Renal cortex interstitium (tissue), 11 donors: ENCODE measurements at regions not wholly inside any gene's neighbourhood (a gene's known extent, or its start where the extent isn't known, plus 50 kb on each side); places are given as distances from the start of the nearest gene placed in this dataset.

Experiments used
- DNase-seq, 11 donors: peaks; one replicate each; pipeline ENCODE4 v3.0.0-alpha.2; 2013; ENCODE audit warnings: low read depth in 9 of 11, low spot score in 4 of 11; ENCODE audit errors: extremely low read depth in 1 of 11

DNA sequence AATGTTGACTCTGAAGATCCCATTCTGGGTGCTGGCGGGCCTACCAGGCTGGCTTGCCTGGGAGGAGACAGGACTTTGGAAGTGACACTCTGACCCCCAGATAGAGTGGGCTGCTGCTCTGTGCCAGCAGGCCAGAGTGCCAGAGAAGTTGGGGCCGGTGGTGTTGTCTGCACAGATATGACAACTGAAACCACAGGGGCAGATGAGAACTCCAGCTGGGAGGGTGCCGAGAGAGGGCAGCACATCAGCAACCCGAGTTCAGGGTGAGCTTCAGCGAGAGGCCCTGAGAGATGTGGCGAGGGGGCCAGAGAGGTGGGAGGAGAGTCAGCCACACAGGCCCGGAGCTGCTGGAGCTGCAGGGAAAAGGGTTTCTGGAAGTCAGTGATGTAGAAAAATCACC, 193.2 kb upstream of the MGMT start:
- no peak for DNase-seq

DNA sequence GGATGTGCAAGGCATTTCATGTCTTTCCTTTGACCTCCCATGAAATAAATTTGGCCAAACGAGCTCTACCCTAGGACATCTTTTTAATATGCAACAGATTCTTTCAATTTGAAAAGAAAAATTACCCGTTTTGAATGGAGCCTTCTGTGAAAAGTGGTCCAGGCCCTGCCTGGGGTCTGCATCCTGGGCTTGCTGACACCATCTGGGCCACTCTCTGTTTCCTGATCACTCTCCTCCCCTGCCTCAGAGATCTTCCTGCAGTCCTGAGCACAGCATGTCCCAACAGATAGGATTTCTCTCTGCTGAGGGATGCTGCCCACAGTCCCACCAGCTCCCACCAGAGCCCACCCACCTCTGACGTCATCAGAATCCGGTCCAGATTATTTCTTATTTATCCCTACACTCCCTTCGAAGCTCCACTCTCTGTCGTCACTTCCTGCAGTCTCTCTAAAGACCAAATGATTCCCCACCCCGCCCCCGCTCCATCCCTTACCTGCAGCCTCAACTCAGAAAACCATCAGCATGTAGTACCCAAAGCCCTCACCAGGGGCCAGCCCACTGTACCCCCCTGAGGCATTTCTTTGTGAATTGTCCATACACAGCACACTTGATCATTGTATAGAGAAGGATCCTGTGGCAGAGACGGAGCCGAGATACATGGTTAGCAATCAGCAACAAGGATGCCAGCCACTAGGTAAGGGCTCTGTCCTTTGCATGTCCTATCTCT, 192.1 kb upstream of the MGMT start:
- no peak for DNase-seq

DNA sequence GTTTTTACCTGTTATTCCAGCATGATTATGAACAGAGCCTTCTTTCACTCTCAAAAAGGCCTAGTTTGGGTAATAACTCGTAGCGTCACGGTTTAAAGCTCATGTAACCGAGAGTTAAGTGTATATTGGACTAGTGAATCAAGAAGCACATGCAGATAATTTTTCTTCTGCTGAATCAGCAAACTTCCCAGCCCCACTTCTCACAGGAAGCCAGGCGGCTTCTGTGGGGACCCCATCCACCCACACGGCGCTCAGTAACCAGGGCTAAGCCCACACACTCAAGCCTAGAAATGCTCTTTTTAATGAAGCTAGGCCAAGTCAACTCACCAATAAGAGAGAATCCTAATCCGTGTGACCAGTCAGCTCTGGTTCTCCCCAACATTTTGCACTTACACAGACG, 191.2 kb upstream of the MGMT start:
- DNase-seq: no peak

DNA sequence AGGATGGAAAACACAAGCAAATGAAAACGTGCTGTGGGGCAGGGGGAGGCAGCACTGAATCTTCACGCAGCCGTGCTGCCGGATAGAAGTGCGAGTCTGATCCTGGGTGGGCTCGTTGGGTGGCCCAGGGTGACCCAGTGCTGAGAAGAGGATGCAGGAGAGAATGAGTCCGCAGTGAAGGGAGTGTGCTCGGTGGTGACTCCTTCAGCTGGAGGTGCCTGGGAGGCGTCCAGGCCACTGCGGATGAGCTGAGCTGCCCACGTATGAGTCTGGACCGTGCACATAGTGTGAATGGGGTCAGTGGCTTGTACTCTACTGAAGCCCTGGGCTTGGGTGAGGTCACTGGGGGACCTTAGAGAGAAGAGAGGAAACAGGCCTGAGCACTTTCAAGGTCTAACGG, 190.0 kb upstream of the MGMT start:
- DNase-seq: no peak

DNA sequence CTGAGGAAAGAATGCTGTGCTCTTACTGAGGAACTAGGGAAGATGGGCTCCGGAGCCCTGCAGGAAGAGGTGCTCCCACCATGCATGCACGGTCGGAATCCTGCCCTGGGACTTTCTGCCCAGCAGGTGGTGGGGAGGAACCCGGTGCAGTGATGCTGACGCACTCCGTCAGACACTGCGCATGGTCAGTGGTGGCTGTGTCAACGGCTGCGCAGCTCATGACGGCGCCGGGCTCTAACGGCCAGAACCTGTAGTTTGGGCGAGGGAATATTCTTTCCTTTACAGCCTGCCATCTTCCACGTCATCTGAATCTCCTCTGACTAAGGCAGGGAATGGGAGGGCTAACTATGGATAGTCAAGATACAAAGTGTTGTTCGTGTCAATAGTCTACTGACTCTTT, 189.2 kb upstream of the MGMT start:
- no peak for DNase-seq

DNA sequence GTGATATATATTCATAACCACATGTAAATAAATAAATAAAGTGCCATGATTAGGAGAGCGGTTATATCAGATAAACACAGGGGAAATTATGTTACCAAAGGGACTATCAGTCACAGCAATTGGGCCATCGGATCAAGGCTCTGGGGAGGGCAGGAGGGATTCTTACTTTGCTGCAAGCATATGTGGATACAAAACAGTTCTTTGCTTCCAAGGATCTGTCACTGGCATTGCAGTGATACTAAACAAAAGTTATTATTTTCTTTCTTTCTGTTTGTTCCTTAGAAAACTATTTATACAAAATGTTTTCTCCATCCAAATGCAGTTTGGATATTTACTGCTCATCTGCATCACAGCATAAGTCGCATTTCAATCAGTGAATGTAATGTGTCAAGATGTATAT, 188.4 kb upstream of the MGMT start:
- no peak for DNase-seq

DNA sequence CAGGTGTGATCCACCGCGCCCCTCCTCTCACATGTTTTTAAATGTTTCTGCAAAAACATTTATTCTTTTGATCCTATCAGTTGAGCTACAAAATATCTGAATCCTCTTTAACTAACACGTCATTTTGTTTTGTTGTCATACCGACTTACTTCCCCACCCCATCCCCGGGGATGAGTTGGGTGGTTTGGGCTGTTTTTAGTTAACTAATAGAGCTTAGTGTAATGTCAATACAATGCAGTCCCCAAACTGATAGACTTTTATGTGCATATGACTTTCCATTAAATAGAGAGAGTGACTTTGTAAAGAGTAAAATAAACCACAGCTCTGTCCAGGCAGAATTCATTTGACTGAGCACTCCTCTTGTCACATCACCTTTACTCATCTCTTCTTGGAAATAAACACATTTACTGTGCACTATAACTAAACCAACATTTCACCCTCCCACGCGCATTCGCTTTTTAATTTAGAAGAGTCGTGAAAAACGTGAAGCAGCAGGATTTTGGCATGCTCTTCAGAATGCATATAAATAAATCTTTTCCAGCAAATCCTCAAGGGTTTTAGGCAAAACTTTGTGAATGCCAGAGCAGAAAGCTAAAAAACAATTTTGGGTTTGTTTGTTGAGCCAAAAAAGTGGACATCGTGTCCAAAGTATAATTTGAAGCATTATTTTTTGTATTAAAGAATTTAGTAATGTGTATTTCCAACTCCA, 187.4 kb upstream of the MGMT start:
- DNase-seq: no peak

DNA sequence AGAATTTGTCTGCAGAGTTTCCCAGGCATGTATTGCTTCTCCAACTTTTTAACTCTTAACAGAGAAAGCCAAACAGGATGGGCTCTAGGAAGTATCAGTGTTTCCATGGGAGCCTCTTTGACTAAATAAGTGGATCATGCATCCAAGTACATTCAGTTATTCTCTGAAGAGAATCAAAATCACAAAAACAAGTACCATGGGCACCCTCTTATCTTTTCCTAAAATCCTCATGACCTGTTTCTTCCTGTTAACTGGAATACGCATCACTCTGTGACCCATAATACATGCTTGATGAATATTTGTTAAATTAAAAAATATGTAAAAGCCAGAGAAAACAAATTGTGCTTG, 186.9 kb upstream of the MGMT start:
- DNase-seq: no peak

DNA sequence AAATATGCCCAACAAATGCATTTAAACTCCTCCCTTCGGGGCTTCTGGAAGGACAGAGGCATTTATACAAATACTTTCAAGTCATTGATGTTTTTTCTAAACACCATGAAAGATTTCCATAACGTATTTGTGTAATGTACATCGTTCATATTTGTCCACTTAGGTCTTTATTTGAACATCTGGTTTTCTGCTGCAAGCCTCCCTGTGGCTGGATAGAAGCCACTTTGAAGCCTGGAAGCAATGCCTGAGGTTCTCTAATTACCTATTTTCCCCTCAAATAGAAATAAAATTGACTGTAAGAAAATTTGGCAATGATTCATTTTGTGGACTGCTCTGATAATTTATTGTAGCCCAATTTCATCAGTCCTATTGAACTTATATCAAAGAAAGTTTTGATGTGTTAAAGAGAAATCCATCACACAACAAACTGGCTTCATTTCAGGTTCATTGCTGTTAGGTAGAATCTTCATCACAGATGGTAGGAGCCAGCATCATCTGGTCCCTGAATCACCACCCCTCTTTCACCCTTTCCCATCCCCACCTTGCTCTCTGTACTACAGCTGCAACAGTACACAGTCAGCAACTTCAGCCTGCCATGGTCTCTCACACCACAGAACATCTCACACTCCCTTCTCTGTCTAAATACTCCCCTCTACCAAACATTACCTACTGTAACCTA, 186.0 kb upstream of the MGMT start:
- DNase-seq: no peak

DNA sequence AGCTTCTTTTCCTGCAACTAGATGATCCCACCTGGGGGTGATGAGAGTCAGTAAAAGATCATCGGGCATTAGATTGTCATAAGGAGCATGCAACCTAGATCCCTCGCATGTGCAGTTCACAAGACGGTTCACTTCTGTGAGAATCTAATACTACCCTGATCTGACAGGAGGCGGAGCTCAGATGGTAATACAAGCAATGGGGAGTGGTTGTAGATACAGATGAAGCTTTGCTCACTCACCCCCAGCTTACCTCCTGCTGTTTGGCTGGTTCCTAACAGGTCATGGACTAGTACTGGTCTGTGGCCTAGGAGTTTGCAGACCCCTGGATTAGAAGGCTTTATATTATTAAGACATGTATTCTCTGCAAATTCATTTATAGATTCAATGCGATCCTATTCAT, 181.6 kb upstream of the MGMT start:
- DNase-seq: no peak

DNA sequence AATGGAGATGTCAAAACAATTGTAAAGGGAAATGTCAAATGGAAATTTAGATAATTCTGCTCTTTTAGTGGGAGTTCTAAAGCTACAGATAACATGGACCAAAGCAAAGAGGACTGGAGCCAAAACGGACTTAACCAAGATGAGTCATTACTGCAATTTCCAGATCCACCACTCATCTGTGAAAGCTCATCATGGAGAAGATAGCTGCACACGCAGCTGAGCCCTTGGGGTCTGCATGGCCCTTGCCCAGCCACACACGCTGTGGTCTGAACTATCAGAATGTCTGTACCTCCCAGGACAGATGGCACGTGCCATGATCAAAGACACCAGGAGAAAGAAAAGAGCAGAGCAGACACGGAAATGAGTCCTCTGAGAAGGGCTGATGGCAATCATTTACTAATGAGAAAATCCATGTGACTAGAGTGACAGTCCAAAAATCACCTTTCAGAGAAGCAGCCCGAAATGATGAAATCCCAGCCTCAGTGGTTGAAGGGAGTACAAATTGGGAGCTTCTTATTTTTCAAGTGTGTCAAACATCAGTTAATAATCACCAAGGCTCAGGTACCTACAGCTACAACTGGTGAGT, 177.9 kb upstream of the MGMT start:
- DNase-seq: no peak

DNA sequence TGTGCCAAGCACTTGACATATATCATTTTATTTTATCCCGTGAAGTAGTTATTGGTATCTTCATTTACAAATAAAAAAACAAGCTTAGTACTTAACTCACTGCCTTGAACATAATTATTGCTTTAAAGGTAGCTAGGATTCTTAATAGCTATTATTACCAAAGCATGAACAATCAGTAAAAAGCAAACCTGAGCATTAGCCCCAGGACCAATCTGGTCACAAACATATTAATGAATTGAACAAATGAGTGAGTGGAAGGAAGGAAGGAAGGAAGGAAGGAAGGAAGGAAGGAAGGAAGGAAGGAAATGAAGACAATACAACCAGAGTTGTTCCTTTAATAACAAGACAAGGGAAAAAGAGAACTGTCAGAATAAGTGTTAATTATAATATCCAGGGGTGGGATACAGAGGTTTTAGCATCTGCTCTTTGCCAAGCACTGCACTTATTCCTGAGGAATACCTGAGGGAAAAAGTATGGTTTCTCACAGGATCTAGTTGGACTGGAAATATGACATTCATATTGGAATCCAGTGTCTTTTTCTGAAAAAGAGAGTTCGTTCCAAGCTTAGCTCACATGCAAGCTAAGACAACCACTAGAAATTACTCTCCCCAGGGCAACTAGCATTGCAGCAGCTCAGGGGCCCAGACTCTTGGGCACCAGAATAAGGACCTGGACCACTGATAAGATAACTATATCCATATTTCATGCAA, 172.9 kb upstream of the MGMT start:
- DNase-seq: no peak

DNA sequence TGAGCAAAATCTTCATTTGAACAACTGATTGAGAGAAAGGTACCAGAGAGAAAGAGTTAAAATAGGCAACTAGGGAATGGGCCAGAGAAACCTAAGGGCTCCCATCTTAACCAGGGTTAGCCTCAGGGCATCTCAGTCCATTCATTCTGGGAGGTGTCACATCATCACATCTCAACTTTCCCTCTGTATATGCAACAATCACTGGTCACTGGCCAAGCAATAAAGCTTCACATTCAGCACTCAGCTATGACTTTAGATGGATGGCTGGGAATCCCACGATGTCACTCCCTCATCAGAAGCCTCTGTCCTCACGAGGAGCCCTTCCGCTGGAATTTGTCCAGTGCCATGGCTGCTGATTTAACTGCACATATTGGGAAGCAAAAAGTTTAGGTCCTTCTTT, 172.1 kb upstream of the MGMT start:
- DNase-seq: no peak

DNA sequence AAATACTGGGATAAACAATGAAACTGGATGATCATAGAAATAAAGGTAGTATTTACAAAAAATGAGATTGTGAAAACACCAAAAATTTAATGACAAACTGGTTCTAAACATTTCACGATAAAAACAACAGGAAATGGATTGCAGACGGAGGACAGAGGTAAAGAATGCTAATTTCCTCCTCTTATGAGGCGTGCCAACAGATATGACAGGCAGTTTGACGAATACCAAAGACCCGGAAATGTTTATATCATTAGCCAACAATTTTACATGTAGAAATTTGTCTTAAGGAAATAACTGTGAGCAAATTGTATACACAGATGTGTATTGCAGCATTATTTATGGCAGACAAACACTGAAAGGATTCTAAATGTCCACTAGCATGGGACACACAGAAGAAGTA, 162.0 kb upstream of the MGMT start:
- DNase-seq: no peak

DNA sequence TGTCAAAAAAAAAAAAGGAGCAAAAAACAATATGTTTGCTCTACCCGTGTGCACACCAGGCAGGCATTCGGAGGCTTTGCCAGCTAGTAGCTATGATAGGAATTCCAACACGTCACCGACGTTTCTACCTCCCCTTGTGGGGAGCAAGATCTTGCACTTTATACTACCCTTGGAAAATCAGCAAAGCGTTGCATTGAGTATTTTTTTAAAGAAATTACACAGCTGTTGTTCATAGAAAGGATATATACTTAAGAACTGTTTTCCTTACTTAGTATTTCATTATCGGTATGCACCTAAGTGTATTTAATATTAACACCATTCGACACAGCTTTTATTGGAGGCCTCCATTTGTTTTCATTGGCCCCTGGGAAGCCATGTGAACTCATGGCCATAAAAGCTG, 159.9 kb upstream of the MGMT start:
- DNase-seq: peak in 1 of 11 donors; percentile 40

DNA sequence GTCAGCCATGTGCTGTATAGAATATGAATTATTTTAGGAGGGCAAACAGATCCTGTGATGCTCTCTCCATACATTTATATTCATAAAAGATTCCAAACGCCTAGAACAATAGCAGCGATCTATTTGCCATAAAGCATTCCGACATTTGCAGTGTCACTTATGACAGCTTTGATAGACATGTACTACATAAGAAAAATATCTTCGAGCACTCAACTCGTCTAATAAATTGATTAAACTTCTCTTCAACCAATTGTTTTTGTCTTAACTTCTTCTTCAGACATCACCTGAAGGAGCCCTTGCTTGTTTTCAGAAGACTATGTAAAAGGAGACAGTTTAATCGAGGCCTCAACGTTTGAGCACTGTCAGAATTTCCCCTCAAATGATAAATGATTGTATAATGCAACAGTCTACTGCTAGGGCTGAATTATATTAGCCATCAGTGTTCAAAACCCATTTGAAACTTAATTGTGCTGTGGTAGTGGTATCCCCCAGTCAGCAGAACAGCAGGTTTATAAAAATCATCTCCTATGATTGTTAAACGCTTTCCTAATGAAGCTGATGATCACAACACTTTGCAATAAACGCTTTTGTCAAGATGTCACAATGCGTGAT, 158.0 kb upstream of the MGMT start:
- DNase-seq: no peak

DNA sequence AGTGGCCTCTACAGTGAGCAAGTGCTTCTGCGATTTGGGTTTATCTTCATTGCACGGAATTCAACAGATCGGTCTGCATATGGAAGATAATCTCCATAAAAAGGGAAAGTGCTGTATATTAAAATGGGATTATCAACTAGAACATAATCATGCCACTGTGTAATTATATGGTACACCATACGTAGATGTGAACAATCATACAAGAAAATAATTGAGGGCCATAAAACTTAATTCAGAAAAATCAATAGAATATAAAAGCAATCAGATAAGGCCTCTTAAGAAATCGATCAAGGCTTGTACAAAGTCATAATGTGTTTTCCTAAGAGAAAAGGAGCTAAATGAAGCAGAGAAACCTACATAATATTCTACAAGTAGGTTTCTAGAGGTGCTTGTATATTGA, 157.5 kb upstream of the MGMT start:
- no peak for DNase-seq

DNA sequence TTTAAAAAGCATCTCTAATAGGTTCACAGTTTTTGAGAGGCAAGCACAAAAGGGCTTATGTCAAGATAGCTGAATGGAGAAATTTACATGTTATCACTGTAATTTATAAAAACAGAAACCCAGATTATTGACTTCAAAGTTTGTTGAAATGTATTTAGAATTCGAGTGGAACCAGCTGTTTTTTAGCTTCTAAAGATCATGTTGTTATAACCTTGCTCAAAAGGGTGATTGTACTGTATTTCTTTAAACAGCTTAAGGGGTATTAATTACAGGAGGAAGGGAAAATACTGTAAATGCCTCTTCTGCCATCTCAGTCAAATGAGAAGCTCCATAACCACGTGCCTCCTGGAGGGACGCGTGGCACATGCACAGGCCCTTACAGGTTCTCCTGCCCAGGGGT, 156.2 kb upstream of the MGMT start:
- peak in 1 of 11 donors; percentile 29 for DNase-seq

DNA sequence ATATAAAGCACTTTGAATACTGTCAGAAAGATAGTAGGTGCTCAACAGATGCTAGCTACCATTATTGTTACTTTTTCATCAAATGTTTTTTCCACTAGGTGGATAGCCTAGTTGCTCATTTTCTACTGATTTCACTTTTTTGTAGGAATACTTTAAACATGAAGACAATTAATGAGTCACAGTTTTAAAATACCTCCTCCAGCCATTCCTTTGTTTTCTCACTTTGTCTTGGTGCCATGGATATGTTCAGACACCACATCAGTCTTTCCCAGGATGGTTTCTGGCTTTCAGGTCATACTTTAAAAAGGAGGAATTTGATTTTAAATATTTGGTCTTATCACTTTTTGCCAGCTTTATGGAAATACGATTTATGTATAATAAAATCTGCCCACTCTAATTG, 147.1 kb upstream of the MGMT start:
- DNase-seq: no peak
